ENCODE measurements at regions not wholly inside any gene's neighbourhood (a gene's known extent, or its start where the extent isn't known, plus 50 kb on each side); places are given as distances from the start of the nearest gene placed in this dataset.

DNA sequence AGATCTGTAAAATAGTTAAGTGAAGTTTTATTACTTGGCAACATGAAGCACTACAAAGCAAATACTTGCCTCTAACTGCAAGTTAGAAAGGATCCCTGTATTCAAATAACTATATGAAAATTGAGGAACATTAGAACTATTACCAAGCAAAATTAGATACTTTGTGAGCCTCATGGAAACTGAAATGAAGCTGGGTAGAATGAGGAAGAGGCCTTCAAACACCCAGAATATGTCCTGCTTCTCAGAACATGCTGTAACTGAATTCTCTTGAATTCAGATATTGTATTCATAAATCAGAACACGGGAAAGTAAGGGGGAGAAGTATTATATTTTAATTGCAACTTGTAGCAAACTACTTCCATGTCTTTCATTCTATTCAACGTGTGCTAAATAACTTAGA, 947.9 kb downstream of the PCDH17 start:
- no peak for DNase-seq (ENCODE audit: low spot score)

DNA sequence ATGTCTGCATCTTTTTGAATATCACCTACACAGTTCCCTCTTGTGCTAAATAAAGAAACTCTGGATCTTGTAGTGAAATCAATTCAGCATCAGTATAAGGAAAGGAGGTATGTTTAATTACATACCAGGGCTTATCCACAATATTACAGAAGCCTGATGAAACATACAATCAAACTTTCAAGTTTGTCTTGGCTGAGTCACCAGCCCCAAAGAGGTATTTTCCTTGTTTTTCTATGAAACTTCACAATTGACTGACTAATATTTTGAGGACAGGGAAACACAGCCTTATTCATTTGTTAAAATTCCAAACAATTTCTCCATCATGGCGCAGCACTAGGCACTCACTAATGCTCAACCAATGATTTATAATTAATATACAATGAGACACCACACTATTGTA, 952.4 kb downstream of the PCDH17 start:
- TF ChIP-seq, protein P1, sequence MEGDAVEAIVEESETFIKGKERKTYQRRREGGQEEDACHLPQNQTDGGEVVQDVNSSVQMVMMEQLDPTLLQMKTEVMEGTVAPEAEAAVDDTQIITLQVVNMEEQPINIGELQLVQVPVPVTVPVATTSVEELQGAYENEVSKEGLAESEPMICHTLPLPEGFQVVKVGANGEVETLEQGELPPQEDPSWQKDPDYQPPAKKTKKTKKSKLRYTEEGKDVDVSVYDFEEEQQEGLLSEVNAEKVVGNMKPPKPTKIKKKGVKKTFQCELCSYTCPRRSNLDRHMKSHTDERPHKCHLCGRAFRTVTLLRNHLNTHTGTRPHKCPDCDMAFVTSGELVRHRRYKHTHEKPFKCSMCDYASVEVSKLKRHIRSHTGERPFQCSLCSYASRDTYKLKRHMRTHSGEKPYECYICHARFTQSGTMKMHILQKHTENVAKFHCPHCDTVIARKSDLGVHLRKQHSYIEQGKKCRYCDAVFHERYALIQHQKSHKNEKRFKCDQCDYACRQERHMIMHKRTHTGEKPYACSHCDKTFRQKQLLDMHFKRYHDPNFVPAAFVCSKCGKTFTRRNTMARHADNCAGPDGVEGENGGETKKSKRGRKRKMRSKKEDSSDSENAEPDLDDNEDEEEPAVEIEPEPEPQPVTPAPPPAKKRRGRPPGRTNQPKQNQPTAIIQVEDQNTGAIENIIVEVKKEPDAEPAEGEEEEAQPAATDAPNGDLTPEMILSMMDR (IDR thresholded peaks at IDR 0.05; ENCODE audit: extremely low read depth, missing control alignments) = no peak
- DNase-seq (ENCODE audit: low spot score) = no peak

More for the DNA sequence above, 947.9 kb downstream of the PCDH17 start:
- TF ChIP-seq, protein P1 (IDR thresholded peaks at IDR 0.05; ENCODE audit: extremely low read depth, missing control alignments) = no peak

DNA sequence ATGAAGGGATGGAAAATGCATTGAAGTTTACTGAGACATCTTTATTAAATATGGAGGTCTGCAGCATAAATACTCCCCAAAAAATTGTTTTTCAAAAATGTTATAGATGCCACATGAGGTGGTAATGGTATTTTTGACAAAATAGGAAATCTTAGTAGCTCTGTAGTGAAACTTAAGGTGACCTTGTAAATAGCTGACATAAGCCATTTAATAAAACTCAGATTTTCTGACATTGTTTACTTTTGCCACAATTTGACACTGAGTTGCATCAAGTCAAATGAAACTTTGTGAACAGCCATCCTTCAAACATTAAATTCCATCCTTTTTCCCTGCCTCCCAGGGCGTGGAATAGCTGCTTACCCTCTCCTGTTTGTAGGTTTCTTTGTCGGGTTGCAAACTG, 953.1 kb downstream of the PCDH17 start:
- DNase-seq (ENCODE audit: low spot score) = no peak
- TF ChIP-seq, protein P1 (IDR thresholded peaks at IDR 0.05; ENCODE audit: extremely low read depth, missing control alignments) = no peak

DNA sequence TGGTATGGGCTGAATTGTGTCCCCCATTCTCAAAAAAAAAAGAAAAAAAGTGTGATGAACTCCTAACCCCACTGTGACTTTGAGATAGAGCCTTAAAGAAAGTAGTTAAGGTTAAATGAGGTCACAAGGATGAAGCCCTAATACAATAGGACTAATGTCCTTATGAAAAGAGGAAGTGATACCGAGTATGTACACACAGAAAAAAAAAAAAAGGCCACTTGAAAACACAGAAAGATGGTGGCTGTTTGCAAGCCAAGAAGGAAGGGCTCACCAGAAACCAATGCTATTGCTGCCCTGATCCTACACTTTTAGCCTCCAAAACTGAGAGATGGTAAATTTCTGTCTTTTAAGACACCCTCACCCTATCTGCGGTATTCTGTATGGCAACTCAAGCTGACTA, 955.6 kb downstream of the PCDH17 start:
- DNase-seq (ENCODE audit: low spot score) = peak; percentile 22
- TF ChIP-seq, protein P1 (IDR thresholded peaks at IDR 0.05; ENCODE audit: extremely low read depth, missing control alignments) = no peak

DNA sequence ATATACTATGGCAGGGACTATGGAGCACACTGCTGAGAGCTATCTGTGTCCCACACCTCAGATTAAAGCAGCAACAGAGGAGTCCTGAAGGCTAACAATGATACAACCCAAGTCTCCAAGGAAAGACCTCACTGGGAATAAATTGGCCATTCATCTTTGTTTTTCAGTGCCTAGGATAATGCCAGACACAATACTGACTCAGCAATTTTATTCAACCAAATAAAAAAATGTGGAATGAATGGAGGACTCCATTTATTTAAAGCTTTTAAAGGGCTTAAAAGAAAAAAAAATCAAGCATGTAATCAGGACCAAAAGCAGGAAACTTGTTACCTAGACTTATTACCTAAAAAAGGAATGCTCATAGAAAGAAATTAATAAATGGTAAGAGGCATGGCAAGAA, 960.5 kb downstream of the PCDH17 start:
- TF ChIP-seq, protein P1 (IDR thresholded peaks at IDR 0.05; ENCODE audit: extremely low read depth, missing control alignments) = no peak
- DNase-seq (ENCODE audit: low spot score) = no peak

DNA sequence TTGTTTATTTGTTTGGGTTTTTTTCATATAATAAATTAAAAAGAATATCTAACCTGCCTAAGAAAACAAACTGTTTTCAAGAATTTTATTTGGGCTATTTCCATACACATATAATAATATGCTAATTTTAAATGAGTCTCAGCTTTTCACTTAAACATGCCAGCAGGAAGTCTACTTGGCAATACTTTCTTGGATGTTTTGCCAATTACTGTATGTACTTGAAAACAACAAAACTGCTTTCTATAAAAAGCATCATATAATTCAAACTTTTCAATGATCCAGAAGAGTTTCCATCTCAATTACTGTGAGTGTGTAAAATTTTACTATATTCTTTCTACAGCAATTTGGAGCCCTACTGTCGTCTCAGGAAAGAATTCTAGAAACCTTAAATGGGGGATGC, 961.2 kb downstream of the PCDH17 start:
- TF ChIP-seq, protein P1 (IDR thresholded peaks at IDR 0.05; ENCODE audit: extremely low read depth, missing control alignments) = no peak
- no peak for DNase-seq (ENCODE audit: low spot score)

DNA sequence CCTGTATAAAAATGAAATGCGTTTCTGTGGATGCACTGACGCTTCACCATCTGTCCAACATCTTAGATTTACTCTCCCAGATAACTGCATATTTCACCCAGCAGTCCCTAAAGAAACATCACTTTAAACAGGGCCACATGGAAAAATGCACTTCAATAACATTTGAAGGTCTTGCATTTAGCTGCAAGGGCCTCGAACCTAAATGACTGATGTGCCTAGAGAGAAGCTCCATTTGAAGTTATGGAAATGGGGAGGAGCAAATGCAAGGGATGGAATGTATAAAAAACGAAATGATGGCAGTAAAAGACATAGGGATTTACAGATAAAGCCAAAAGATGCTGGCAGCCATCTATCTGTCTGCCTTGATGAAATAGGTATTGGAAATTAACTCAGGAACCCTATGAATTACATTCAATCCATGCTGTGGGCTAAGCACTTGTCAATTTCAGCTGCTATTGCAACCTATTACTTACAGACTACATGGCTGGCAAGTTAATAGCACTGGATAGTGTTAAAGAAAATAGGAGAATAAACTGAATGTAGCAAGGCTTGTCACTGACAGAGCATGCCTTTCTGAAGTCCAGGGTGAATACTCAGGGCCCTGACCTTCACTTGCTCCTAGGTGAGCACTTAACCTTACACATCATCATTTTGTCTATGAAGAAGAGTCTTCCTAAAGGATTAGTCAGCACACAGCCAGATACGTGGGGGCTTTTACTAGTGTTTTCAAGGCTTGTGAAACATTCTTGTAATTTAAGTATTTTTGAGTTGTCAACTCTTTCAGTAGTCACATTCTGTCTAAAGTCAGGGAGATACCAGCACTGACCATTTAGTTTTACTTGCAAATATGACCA, 963.4 kb downstream of the PCDH17 start:
- TF ChIP-seq, protein P1 (IDR thresholded peaks at IDR 0.05; ENCODE audit: extremely low read depth, missing control alignments) = no peak
- no peak for DNase-seq (ENCODE audit: low spot score)
